Fibroblast of lung (primary cell): ENCODE measurements at regions not wholly inside any gene's neighbourhood (a gene's known extent, or its start where the extent isn't known, plus 50 kb on each side); places are given as distances from the start of the nearest gene placed in this dataset.

ENCODE experiments used
- DNase-seq, 2 donors: peaks; one replicate each; pipeline versions ENCODE4 v3.0.0 to v3.0.0-alpha.2; 2010; ENCODE audit warnings: low read depth in 2 of 2
- H2AFZ ChIP-seq: 2 replicates; pipeline ENCODE4 v1.5.1; 2012; ENCODE audit warnings: low read length, control low read depth, inconsistent platforms
- H3K27ac ChIP-seq: 2 replicates; pipeline ENCODE4 v1.5.1; 2011; ENCODE audit warnings: low read length, control low read depth; ENCODE audit not compliant: insufficient read depth
- H3K27me3 ChIP-seq: 2 replicates; pipeline ENCODE4 v1.5.1; 2011; ENCODE audit warnings: mild to moderate bottlenecking, low read length; ENCODE audit not compliant: control insufficient read depth, insufficient read depth
- H3K36me3 ChIP-seq: 2 replicates; pipeline ENCODE4 v1.5.1; 2011; ENCODE audit warnings: low read length; ENCODE audit not compliant: control insufficient read depth, insufficient read depth
- H3K4me1 ChIP-seq: 2 replicates; pipeline ENCODE4 v1.5.1; 2011; ENCODE audit warnings: low read length; ENCODE audit not compliant: control insufficient read depth, insufficient read depth; ENCODE audit errors: extremely low read depth
- H3K4me2 ChIP-seq: 2 replicates; pipeline ENCODE4 v1.5.1; 2011; ENCODE audit warnings: low read length, control low read depth; ENCODE audit not compliant: insufficient read depth; ENCODE audit errors: extremely low read depth
- H3K4me3 ChIP-seq, 4 experiments: fragments of 200-600 bp in 1 of 4; sonication (generic) in 1 of 4; replicated peaks in 1 of 4; 2 replicates each; pipeline ENCODE4 v1.5.1; 2011 to 2016; ENCODE audit warnings: low read length in 4 of 4, low read depth in 3 of 4, mild to moderate bottlenecking in 3 of 4, control low read depth in 2 of 4, inconsistent platforms in 1 of 4, mixed read lengths in 1 of 4; ENCODE audit not compliant: insufficient read depth in 1 of 4; ENCODE audit errors: control extremely low read depth in 1 of 4
- H3K79me2 ChIP-seq: 2 replicates; pipeline ENCODE4 v1.5.1; 2012; ENCODE audit warnings: mild to moderate bottlenecking, low read length, inconsistent platforms; ENCODE audit not compliant: control insufficient read depth, insufficient read depth
- H3K9ac ChIP-seq: 2 replicates; pipeline ENCODE4 v1.5.1; 2011; ENCODE audit warnings: mild to moderate bottlenecking, low read length, control low read depth; ENCODE audit not compliant: insufficient read depth
- H3K9me3 ChIP-seq: 2 replicates; pipeline ENCODE4 v1.5.1; 2012; ENCODE audit warnings: low read depth, low read length; ENCODE audit not compliant: control insufficient read depth, insufficient read depth
- H4K20me1 ChIP-seq: 2 replicates; pipeline ENCODE4 v1.5.1; 2011; ENCODE audit warnings: low read length; ENCODE audit not compliant: control insufficient read depth, insufficient read depth; ENCODE audit errors: extremely low read depth
- CTCF ChIP-seq, 2 donors: IDR thresholded peaks in 1 of 2; conservative IDR thresholded peaks in 1 of 2; 1 replicate in 1 of 2; 2 replicates in 1 of 2; pipeline ENCODE4 v1.5.1; 2011 to 2012; ENCODE audit warnings: low read length in 2 of 2, control low read depth in 1 of 2, inconsistent platforms in 1 of 2, low read depth in 1 of 2, mild to moderate bottlenecking in 1 of 2
- EZH2 ChIP-seq: IDR thresholded peaks from 2 replicates; pipeline ENCODE4 v1.5.1; 2012; ENCODE audit warnings: low read length, control low read depth, mild to moderate bottlenecking; ENCODE audit errors: missing control alignments

GRCh38 chr21:21851657-21852056 is 853.4 kb downstream of the NCAM2 start:
- H3K79me2 ChIP-seq: no peaks in the 10 kb centered on the region
- H4K20me1 ChIP-seq: no peaks in the 10 kb centered on the region
- TF ChIP-seq EZH2: no peak
- no peaks in the 10 kb centered on the region for H3K9me3 ChIP-seq
- no peaks in the 10 kb centered on the region for H3K4me1 ChIP-seq
- H3K27ac ChIP-seq: no peak overlapping the region
- peak; percentile 39 for DNase-seq
- H3K9ac ChIP-seq: no peak overlapping the region
- no peak overlapping the region for H3K4me2 ChIP-seq
- no peaks in the 10 kb centered on the region for H3K27me3 ChIP-seq
- H3K4me3 ChIP-seq: peak overlapping the region in 1 of 4 experiments; percentile 5
- H3K36me3 ChIP-seq: no peaks in the 10 kb centered on the region
- no peak overlapping the region for H2AFZ ChIP-seq

- Histone ChIP-seq H3K36me3 (no peaks in the 10 kb centered on the region), H3K4me3 (no peak overlapping the region), H3K4me1 (no peaks in the 10 kb centered on the region), H2AFZ (no peak overlapping the region), H3K9ac (no peak overlapping the region), H4K20me1 (no peaks in the 10 kb centered on the region), H3K27ac (no peak overlapping the region), H3K4me2 (no peak overlapping the region), H3K9me3 (no peaks in the 10 kb centered on the region), H3K27me3 (no peaks in the 10 kb centered on the region), H3K79me2 (no peaks in the 10 kb centered on the region)
- no peak for TF ChIP-seq EZH2
- TF ChIP-seq CTCF (conservative IDR thresholded peaks at IDR 0.05 in 1 of 2, IDR thresholded peaks at IDR 0.05 in 1 of 2; ENCODE audit: low read depth in 1 of 2, low read length in 2 of 2): no peak
- no peak for DNase-seq
These were observed 860.5 kb downstream of the NCAM2 start for GRCh38 chr21:21858502-21859334.

- H3K79me2 ChIP-seq: no peaks in the 10 kb centered on the region
- TF ChIP-seq CTCF (conservative IDR thresholded peaks at IDR 0.05 in 1 of 2, IDR thresholded peaks at IDR 0.05 in 1 of 2; ENCODE audit: low read depth in 1 of 2, low read length in 2 of 2): no peak
- no peak for TF ChIP-seq EZH2
- H3K9ac ChIP-seq: no peak overlapping the region
- no peaks in the 10 kb centered on the region for H3K4me1 ChIP-seq
- no peak overlapping the region for H3K4me3 ChIP-seq
- no peaks in the 10 kb centered on the region for H3K27me3 ChIP-seq
- no peaks in the 10 kb centered on the region for H4K20me1 ChIP-seq
- no peak overlapping the region for H3K27ac ChIP-seq
- H2AFZ ChIP-seq: no peak overlapping the region
- no peak overlapping the region for H3K4me2 ChIP-seq
- no peaks in the 10 kb centered on the region for H3K36me3 ChIP-seq
- H3K9me3 ChIP-seq: no peaks in the 10 kb centered on the region
- DNase-seq: peak; percentile 40 to 55
These were observed 862.7 kb downstream of the NCAM2 start for GRCh38 chr21:21860888-21861287.
